HG03097 (cell line): ENCODE measurements at regions not wholly inside any gene's neighbourhood (a gene's known extent, or its start where the extent isn't known, plus 50 kb on each side); places are given as distances from the start of the nearest gene placed in this dataset.

Source experiments
- ATAC-seq: cut with Tn5 transposase; IDR thresholded peaks from one replicate; pipeline ENCODE4 v1.9.1; 2021; ENCODE audit not compliant: unreplicated experiment, low FRiP score

DNA sequence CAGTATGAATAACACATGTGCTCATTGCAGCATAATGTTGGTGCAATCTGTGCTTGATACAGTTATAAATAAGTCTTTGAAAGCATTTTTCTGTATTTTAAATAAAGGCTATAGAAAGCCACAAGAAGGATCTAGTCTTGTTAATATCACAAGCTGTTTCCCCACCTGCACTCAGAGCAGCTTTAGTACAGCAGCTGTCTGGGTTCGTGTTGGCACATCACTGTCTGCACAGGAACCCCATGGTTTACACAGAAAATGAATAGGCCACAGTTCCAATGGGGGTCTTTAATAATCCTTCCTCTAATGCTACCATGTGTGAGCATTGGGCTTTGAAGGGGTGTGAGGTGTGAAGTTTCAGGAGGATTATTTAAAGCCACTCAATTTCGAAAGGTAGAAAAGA lies 2269.7 kb downstream of the MAT2B start:
- ATAC-seq = no peak

DNA sequence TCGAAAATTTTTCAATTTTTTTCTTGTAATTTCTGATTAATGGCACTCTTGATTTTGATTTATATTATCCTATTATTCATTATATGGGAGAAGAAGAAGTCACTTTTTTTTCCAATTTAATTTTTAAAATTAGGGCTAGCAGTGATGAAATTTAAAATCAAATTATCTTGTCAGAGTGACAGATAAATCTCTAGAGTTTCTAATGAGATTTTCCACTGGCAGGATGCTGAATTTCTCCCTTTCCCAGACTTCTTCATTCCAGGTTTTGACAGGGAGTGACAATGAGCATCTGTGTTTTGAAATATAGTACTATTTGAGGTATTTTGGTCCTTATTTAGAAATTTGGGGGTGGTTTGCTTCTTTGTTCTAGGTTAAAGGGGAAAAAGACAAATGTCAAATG lies 2274.1 kb downstream of the MAT2B start:
- ATAC-seq = no peak

DNA sequence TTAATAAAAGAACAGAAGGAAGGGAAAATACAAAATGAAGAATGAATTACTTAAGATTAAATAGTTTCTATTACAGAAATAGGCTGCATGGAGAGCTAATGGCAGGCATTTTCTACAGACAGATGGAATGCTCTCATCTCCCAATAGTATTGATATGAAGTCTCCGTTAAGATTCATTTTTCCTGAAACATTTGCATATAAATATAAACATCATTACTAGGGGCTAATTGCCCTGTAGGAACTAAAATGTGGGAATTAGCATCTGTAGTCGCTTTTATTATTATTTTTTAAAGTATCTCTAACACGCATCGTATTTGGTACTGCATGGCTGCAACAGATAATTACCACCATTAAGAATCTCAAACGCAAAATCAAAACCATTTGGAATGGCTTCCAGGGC lies 2275.5 kb downstream of the MAT2B start:
- ATAC-seq = no peak

DNA sequence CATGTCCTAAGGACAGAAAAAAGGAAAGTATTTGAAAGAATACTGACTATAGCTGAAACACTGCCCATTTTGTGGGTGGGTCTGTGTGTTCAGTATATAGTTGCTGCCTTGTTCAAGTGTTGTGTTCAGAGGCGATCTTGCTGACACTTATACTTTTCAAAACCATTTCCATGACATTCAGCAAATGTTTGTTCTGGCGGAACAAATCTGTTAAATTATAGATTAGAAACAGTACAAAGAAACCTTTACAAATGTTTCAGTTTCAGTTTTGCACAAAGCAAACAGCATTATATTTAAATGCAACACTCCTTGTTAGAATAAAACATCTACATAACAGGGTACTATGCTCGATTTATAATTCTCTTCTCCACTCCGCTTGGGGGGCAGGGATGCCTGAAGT lies 2276.3 kb downstream of the MAT2B start:
- ATAC-seq = no peak

DNA sequence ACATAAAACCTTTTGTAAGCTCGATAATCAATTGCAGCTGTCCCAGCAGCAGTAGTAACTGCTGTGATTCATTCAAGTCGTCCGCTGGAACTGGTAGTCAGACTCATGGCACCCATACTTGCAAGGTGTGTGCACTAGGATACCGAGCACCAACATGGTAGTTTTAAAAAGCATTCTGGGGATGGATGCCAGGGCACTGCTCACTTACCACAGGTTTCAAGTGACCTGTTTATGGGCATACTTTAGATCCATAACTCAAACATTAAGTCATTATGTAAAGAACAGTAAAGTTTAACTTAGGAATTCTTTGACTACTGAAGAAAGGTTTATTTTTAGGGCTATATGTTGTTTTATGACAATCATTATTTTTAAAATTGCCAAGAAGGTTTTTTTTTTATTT lies 2277.6 kb downstream of the MAT2B start:
- ATAC-seq = no peak

DNA sequence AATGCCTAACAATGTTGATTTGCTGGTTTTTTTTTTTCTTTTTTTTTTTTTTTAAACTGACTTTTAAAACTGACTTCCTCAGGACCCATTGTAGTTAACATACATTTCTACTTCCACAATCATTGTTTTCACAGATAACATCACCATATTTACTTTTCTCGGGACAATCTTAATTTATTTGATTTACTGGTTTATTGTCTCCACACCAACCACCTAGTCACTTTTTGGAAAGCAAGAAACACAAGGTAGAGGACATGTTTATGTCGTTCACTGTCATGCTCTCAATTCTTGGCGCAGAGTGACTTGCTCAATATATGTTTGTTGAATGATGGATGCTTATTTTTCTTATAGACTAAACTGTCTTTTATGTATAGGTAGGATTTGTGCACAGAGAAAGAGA lies 2280.7 kb downstream of the MAT2B start:
- no peak for ATAC-seq

DNA sequence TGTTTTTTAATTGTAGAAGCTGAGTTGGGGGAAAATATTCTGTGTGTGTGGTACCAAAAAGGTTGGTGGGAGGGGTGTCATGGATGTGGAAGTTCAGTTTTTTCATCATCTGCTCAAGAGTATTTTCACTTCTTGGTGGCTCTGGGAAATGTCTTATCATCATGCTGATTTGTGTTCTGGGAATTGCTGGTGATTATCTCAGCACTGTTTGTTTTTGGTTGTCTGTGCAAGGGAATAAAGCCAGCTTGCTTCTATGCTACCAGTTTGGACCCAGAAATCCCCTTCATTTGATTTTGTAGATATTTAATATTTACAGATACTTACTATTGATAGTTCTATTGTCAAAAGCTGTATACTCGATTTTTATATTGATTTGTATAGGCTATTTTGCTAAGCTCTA lies 2289.7 kb downstream of the MAT2B start:
- ATAC-seq = no peak

DNA sequence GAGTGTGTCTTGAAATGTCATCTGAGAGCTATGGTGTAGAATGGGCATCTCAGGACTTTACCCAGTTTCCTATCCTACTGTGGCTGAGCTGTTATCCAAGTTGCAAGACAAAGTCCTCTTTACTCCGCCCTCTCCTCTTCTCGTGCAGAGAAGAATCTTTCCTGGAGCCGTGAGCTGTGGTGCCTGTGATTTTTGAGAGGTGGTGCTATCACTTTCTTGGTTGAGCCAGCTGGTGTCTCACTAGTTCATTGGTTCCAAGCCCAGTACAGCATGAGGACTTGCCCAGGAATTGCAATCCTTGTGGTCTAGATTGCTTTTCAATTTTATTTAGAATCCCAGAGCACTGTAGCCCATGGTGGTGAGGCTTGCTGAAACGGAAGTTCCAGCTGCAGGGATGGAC lies 2300.3 kb downstream of the MAT2B start:
- no peak for ATAC-seq

DNA sequence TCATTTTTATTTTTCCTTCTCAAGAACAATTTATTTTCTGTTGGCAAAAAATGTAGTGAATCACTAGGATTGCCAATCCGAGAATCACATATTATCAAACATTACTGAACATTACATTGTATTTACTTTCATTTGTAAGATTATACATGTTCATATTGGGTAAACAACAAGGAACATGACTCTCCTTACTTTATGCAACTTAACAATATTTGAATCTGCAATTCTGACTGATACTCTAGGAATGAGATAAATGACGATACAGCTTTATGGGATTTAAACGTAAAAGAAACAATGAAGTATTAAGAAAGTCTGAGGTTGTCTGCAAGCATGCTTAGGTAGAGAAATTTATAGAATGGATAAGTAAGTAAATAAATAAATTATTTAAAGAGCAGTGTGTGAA lies 2302.9 kb downstream of the MAT2B start:
- no peak for ATAC-seq

DNA sequence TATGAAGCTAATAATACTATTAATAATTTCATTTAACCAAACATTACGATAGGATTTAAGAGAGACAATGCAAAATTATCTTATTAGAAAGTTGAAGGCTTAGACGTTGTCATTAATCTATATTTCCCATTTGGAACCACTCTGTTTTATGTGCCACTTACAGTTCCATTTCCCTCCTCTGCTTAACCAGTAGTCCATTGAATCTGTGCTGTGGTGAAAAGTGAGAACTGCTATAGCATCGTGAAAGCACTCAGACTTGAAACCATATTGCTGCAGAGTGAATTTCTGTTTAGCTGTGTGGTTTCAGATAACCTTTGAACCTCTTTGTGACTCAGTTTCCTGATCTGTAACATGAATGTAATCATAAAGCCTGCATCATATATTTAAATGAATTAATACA lies 2304.5 kb downstream of the MAT2B start:
- no peak for ATAC-seq

DNA sequence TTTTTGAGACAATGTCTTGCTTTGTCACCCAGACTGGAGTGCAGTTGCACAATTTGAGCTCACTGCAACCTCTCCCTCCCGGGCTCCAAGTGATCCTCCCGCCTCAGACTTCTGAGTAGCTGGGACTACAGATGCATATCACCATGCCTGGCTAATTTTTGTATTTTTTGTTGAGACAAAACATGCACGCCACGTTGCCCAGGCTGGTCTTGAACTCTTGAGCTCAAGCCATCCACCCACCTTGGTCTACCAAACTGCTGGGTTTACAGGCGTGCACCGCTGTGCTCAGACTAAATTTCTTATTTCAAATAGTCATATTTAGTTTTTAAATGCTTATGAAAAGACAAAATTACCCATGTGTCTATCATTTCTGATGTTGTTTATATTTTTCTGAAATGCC lies 2324.1 kb downstream of the MAT2B start:
- ATAC-seq = no peak

DNA sequence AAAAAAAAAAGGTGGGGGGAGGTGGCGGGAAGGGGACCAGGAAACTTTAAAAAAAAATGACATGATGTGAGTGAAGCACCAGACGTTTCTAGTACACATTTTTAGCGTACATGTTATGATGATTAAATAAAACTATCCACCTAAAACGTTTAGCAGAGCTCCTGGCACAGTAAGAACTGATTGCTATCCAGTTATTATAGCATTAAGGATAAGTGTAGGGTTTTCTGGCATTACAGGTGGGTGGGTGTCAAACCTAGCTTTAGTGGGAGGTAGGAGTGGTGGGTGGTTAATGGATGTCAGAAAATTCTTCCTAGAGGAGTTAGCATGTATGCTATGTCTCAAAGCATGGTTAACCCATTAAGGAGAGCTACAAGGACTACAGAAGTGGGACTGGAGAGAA lies 2329.5 kb downstream of the MAT2B start:
- no peak for ATAC-seq

DNA sequence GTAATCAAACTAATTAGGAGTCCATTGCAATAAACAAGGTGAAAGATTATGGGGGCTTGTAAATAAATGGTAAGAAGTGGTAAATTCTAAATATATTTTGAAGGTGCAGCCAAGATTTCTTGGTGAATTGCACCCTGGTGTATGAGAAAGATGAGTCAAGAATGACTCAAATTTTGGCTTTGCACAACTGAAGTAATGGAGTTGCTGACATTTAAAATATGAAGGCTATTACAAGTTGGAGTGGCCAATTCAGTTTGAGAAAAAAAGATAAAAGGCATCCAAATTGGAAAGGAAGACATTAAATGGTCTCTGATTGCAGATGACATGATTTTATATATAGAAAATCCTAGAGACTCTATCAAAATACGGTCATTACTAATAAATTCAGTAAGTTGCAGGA lies 2330.6 kb downstream of the MAT2B start:
- no peak for ATAC-seq

DNA sequence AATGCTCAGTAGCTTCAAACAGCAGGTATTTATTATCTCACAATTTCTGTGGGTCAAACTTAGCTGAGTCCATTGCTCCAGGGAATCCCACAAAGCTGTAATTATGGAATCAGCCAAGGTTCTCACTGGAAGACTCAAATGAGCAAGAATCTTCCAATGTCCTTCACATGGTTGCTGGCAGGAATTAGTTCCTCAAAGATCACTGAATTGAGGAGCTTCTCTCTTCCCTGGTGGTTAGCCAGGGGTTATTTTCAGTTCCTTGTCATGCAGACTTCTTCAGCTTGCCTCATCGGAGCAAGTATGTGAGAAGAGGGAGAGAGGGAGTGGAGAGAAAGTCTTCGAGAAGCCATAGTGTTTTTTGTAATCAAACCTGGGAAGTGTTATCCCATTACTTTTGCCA lies 2331.9 kb downstream of the MAT2B start:
- ATAC-seq = no peak

DNA sequence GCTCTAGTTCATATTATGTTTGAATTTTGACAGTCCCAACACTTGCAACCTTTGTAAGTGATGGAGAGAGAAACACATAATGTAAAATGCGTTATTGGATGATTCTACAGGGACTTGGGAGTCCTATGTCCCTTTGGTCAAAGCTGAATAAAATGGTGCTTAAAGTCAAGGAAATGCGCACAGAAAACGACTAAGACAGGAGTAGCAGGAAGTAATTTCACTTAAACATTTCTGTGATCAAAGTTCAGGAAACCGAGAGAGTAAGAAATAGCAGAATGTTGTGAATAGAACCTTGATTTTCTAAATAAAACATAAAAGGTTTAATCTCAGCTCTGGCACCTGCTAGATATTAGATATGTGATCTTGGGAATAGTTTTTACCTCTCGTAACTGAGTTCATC lies 2339.2 kb downstream of the MAT2B start:
- ATAC-seq = no peak

DNA sequence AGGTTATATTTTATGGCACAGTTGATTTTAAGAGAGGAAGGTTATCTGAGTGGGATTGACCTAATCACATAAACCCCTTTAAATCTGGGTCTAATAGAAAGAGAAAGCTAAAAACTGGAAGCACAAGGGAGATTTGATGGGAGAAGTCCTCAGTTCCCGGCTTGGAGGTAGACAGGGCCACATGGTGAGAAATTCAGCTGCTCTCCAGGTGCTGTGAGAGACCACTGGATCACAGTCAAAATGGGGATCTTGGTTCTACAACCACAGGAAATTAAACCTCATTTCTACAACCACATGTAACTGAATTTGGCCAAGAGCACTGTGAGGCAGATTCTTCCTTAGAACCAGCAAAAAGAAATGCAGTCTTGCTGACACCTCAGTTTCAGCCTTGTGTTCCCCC lies 2352.7 kb downstream of the MAT2B start:
- no peak for ATAC-seq

DNA sequence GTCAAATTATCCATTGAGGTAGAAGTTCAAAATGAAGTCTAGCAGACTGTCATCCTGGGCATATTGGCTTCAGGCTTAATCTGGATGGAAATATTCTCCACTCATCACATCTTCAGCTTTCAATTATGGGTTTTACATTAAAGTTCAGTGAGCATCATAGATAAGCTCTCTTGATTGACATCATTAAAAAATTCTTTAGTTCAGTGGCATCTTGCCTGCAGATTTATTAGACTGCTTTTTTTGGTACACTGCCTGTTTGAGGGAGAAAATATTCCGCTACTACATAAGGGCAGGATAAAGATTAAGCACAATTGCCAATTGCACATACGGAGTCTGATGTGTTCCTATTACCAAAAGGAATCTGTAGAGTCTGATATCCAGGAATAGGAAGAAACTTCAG lies 2353.8 kb downstream of the MAT2B start:
- no peak for ATAC-seq

DNA sequence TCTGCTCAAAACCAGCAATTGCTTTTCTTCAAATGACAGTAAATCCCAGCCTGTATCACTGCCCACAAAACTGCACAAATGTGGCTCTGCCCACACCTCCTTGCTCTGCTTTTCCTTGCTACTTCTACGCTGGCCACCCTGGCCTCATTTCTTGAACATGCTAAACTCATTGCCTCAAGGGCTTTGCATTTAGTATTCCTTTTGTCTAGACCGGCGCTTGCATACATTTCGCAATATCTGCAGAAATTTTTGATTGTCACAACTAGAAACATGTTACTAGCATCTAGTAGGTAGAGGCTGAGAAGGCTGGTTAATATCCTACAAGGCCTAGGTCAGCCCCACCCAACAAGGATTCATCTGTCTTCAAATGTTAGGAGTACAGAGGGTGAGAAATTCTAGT lies 2357.8 kb downstream of the MAT2B start:
- ATAC-seq = no peak

DNA sequence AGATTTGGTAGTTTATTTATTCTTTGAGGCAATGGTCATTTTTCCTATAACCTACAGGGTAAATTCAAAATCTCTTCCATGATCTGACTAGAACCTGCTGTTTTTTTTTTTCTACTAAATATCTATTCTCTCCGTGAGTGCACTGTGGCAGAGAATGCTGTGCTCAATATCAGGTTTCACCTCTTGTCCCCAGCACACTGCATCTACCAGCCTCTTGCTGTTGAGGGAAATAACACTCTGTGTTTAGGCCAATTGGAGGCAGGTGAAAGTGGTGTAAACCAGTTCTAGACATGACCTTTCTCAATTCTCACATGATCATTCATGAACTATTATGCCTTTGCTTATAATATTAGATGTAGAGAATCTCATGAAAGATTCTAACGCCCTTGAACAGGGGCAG lies 2365.9 kb downstream of the MAT2B start:
- no peak for ATAC-seq

DNA sequence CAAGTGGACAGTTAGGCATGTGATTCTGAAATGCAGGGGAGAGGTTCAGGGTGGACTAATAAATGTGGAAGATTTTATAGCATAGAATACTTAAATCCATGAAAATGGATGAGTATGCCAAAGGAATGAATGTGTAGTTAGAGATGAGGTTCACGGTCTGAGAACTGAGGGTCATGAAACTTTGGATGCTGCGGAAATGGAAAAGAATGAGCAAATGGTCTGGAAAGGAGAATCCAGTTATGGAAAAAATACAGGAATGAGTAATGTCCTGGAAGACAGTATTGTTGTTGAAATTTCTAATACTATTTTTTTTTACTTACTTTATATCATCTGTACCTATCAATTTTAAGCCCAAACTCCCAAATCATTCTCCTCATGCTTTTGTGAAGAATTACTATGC lies 2369.4 kb downstream of the MAT2B start:
- no peak for ATAC-seq

DNA sequence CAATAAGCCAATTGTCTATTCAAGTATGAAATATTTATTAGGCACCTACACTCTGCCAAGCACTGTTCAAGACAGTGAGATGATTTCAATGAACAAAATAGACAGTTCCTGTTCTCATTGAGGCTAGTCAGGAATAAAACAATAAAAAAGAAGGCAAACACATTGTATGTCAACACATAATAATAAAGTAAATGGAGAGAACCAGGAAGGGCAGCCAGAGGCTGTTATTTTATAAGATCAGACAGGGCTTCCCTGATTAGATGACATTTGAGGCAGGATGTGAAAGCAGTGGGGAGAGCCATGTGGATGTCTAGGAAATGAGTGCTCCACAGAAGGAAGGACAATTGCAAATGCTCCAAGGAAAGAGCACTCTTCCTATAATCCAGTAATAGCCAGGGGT lies 2371.1 kb downstream of the MAT2B start:
- no peak for ATAC-seq

DNA sequence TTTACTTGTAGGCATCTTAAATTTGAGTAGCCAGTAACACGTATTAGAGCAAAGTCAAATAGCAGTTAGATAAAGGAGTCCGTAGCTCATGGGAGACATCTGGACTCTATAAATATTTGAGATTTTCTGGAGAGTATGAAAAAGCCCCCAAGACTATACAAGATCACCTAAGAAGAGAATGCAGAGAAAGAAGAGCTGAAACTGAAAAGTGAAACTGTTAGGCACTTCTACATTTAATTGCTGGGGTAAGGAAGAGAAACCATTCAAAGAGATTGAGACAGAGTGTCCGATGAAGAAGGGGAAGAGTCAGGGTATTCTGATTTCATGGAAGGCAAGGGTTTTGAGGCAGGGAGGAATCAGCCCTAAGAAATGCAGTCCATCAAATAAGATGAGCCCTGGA lies 2372.1 kb downstream of the MAT2B start:
- ATAC-seq = no peak

DNA sequence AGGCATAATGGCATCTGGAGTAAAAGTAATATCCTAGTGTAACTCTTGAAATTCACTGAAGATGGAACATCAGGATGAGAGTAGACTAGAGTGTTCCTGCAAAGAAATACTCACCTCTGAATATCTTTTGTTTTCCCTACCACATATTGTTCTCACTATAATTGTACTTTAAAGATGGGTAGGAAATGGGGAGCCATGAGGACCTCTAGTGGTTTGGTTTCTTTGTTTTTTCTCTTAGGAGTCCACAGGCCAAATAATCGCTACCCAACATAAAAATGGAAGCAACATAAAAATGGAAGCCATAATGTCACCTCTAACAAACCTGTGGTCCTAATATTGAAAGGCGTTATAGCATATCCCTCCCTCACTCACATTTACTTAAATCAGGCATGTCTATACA lies 2375.8 kb downstream of the MAT2B start:
- no peak for ATAC-seq

DNA sequence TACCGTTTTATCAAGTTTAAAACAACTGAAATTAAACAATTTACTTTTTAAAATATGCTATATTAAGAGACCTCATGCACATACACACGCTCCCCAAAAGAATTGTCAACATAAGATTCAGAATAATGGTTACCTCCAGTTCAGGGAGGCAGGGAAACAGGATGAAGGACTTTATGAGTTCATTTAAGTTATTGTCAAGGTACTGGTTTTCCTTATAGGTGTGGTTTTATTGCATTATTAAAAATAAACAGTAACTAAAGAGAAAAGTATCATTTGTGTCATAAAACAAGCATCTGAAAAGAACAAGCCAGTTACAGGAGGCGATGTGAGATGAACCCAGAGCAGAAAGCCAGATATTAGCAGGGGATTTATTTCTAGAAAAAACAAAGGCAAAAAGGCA lies 2376.7 kb downstream of the MAT2B start:
- ATAC-seq = no peak
